Karpas-422 (cell line): ENCODE measurements at regions not wholly inside any gene's neighbourhood (a gene's known extent, or its start where the extent isn't known, plus 50 kb on each side); places are given as distances from the start of the nearest gene placed in this dataset.

Experiments
- DNase-seq: peaks from one replicate; pipeline ENCODE4 v3.0.0-alpha.2; 2015
- H2AFZ ChIP-seq: fragments of 200-600 bp; sonication (generic); 2 replicates; pipeline ENCODE4 v1.6.1; 2014; ENCODE audit warnings: antibody characterized with exemption, low read length, mixed read lengths
- H3K27ac ChIP-seq: fragments of 200-600 bp; sonication (generic); 2 replicates; pipeline ENCODE4 v1.5.1; 2014; ENCODE audit warnings: mild to moderate bottlenecking, low read length, moderate library complexity
- H3K27me3 ChIP-seq: fragments of 200-600 bp; sonication (generic); 2 replicates; pipeline ENCODE4 v1.6.1; 2014; ENCODE audit warnings: low read length, mixed read lengths
- H3K36me3 ChIP-seq: fragments of 200-600 bp; sonication (generic); 2 replicates; pipeline ENCODE4 v1.6.1; 2014; ENCODE audit warnings: low read length, mixed read lengths; ENCODE audit not compliant: insufficient read depth
- H3K4me1 ChIP-seq: fragments of 200-600 bp; sonication (generic); 2 replicates; pipeline ENCODE4 v1.6.1; 2014; ENCODE audit warnings: mild to moderate bottlenecking, low read length, mixed read lengths
- H3K4me2 ChIP-seq: fragments of 200-600 bp; sonication (generic); 2 replicates; pipeline ENCODE4 v1.6.1; 2014; ENCODE audit warnings: low read length, low read depth, mild to moderate bottlenecking; ENCODE audit not compliant: poor library complexity, severe bottlenecking
- H3K4me3 ChIP-seq: fragments of 200-600 bp; sonication (generic); 2 replicates; pipeline ENCODE4 v1.5.1; 2014; ENCODE audit warnings: mild to moderate bottlenecking, antibody characterized with exemption, low read length, mixed read lengths
- H3K79me2 ChIP-seq: fragments of 200-600 bp; sonication (generic); 2 replicates; pipeline ENCODE4 v1.6.1; 2014; ENCODE audit warnings: mild to moderate bottlenecking, low read length, mixed read lengths
- H3K9ac ChIP-seq: fragments of 200-600 bp; sonication (generic); 2 replicates; pipeline ENCODE4 v1.6.0; 2014; ENCODE audit warnings: low read length
- H3K9me2 ChIP-seq: fragments of 200-600 bp; sonication (generic), shearing (Covaris generic); replicated peaks from 2 replicates; pipeline ENCODE4 v1.6.0; 2014; ENCODE audit warnings: mild to moderate bottlenecking, low read length, moderate library complexity; ENCODE audit not compliant: insufficient read depth
- H3K9me3 ChIP-seq: fragments of 300-700, 200-600 bp; sonication (generic); 2 replicates; pipeline ENCODE4 v1.6.1; 2014; ENCODE audit warnings: low read length, mixed read lengths
- H4K20me1 ChIP-seq: fragments of 200-600 bp; sonication (generic); 2 replicates; pipeline ENCODE4 v1.6.1; 2014; ENCODE audit warnings: mild to moderate bottlenecking, antibody characterized with exemption, low read length, low read depth; ENCODE audit not compliant: insufficient read depth

GRCh38 chr4:173585876-173586572 is 56.0 kb upstream of the HAND2 start:
- H3K9me2 ChIP-seq: no peaks in the 10 kb centered on the region
- H3K79me2 ChIP-seq: no peaks in the 10 kb centered on the region
- no peak overlapping the region for H3K4me3 ChIP-seq
- H4K20me1 ChIP-seq: no peaks in the 10 kb centered on the region
- H3K27me3 ChIP-seq: no peaks in the 10 kb centered on the region
- H3K4me1 ChIP-seq: no peaks in the 10 kb centered on the region
- H3K4me2 ChIP-seq: no peak overlapping the region
- H3K27ac ChIP-seq: no peak overlapping the region
- H3K9ac ChIP-seq: no peak overlapping the region
- H3K9me3 ChIP-seq: no peaks in the 10 kb centered on the region
- DNase-seq: no peak
- no peaks in the 10 kb centered on the region for H3K36me3 ChIP-seq
- no peak overlapping the region for H2AFZ ChIP-seq

DNA sequence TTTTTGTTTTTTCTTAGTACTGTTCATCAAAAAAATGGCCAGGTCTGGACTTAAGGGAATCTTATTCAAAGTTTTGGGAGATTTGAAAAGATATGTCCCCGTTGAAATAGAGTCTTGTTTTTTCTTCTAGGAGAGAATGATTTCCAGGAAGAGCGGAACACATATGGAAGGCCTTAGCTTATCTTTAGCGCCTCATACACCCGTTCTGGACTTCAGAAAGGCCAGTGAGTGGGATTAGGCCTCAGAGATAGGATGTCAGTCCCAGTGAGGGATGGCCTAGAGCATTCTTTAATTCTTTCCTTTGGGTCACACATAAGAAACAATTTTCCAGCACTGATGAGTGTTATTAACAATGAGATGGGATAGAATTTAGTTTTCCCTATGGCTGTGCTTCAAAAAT is 54.5 kb upstream of the HAND2 start:
- H3K27me3 ChIP-seq: no peaks in the 10 kb centered on the region
- no peak overlapping the region for H3K4me3 ChIP-seq
- no peaks in the 10 kb centered on the region for H3K79me2 ChIP-seq
- no peak overlapping the region for H3K27ac ChIP-seq
- DNase-seq: no peak
- no peak overlapping the region for H3K9ac ChIP-seq
- no peaks in the 10 kb centered on the region for H3K9me2 ChIP-seq
- H3K4me1 ChIP-seq: no peaks in the 10 kb centered on the region
- H3K4me2 ChIP-seq: no peak overlapping the region
- no peaks in the 10 kb centered on the region for H4K20me1 ChIP-seq
- no peak overlapping the region for H2AFZ ChIP-seq
- no peaks in the 10 kb centered on the region for H3K9me3 ChIP-seq
- H3K36me3 ChIP-seq: no peaks in the 10 kb centered on the region
